ENCODE measurements at regions not wholly inside any gene's neighbourhood (a gene's known extent, or its start where the extent isn't known, plus 50 kb on each side); places are given as distances from the start of the nearest gene placed in this dataset.

DNA sequence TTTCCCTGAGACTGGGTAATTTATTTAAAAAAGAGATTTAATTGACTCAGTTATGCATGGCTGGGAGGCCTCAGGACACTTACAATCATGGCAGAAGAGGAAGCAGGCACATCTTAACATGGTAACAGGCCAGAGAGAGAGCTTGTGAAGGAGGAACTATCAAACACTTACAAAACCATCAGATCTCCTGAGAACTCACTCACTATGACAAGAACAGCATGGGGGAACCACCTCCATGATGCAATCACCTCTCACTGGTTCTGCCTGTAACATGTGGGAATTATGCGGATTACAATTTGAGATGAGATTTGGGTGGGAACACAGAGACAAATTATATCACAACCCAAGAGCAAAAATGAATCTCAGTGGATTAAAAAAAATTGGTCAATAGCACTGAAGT is 416.0 kb upstream of the TMCO5A start:
- POLR2A ChIA-PET (ENCODE audit: low non-redundant PET) = no interaction called here
- no peak for DNase-seq (ENCODE audit: low spot score)
- TF ChIP-seq, protein P1, sequence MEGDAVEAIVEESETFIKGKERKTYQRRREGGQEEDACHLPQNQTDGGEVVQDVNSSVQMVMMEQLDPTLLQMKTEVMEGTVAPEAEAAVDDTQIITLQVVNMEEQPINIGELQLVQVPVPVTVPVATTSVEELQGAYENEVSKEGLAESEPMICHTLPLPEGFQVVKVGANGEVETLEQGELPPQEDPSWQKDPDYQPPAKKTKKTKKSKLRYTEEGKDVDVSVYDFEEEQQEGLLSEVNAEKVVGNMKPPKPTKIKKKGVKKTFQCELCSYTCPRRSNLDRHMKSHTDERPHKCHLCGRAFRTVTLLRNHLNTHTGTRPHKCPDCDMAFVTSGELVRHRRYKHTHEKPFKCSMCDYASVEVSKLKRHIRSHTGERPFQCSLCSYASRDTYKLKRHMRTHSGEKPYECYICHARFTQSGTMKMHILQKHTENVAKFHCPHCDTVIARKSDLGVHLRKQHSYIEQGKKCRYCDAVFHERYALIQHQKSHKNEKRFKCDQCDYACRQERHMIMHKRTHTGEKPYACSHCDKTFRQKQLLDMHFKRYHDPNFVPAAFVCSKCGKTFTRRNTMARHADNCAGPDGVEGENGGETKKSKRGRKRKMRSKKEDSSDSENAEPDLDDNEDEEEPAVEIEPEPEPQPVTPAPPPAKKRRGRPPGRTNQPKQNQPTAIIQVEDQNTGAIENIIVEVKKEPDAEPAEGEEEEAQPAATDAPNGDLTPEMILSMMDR (conservative IDR thresholded peaks at IDR 0.05; ENCODE audit: low read depth) = no peak
- no peak overlapping the region for H3K27ac ChIP-seq
- CTCF ChIA-PET = no interaction called here

DNA sequence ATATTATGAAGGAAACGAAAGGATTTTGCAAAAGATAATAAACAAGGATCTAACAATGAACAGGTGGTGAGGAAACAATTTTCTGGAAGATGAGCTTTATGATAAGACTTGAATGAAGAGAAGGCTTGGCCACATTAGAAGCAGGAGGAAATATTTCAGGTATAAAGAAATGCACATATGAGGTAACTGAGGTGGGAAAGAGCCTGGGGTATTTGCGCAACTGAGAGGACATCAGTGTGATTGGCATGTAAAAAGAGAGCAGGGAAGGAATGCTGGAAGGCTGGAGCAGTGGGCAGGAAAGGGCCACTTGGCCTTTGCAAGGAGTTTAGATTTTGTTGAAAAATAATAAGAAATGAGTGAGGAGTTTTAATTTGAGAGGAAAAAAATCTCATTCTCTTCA is 414.4 kb upstream of the TMCO5A start:
- TF ChIP-seq, protein P1 (conservative IDR thresholded peaks at IDR 0.05; ENCODE audit: low read depth) = no peak
- no peak overlapping the region for H3K27ac ChIP-seq
- ChIA-PET POLR2A (ENCODE audit: low non-redundant PET) (no interaction called here), CTCF (no interaction called here)
- no peak for DNase-seq (ENCODE audit: low spot score)

DNA sequence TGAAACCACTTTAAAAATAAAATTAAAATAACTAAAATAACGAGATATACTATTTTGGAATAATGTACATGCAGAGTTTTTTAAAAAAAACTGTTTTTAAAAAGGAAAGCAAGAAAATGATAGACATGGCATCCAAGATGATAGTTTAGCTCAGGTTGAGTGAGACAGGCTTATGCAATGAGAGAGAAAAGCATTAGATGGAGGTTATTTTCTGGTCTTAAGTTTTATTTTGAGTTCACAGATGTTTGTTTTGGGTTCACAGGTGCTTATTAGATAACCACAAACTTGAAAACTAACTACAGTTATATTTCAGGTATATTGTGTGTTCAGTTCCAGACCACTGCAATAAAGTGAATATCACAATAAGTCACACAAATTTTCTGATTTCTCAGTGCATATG is 413.6 kb upstream of the TMCO5A start:
- CTCF ChIA-PET = no interaction called here

DNA sequence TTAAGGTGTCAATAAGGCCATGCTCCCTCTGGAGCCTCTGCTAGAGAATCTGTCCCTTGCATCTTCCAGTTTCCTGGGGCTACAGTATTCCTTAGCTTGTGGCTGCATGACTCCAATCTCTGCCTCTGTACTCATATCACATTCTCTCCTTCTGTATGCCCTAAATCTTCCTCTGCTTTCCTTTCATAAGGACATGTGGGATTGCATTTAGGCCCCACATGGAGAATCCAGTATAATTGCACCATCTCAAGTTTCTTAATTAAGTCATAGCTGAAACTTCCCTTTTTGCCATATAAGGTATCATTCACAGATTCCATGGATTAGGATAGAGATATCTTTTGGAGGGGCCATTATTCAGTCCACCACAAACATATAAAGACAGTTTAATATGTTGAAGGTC is 409.8 kb upstream of the TMCO5A start:
- no peak for DNase-seq (ENCODE audit: low spot score)
- H3K27ac ChIP-seq = no peak overlapping the region
- ChIA-PET POLR2A (ENCODE audit: low non-redundant PET) (no interaction called here), CTCF (interaction anchor here (0.6 kb wide), 1 partner anchor 156 kb away, joined by 6 read pairs; no protein-coding TSS in a partner anchor)
- TF ChIP-seq, protein P1 (conservative IDR thresholded peaks at IDR 0.05; ENCODE audit: low read depth) = no peak

More for the DNA sequence above, 413.6 kb upstream of the TMCO5A start:
- POLR2A ChIA-PET (ENCODE audit: low non-redundant PET) = interaction anchor here (0.6 kb wide), 1 partner anchor 318 kb away, joined by 3 read pairs; no protein-coding TSS in a partner anchor
- no peak overlapping the region for H3K27ac ChIP-seq
- TF ChIP-seq, protein P1 (conservative IDR thresholded peaks at IDR 0.05; ENCODE audit: low read depth) = no peak
- no peak for DNase-seq (ENCODE audit: low spot score)

DNA sequence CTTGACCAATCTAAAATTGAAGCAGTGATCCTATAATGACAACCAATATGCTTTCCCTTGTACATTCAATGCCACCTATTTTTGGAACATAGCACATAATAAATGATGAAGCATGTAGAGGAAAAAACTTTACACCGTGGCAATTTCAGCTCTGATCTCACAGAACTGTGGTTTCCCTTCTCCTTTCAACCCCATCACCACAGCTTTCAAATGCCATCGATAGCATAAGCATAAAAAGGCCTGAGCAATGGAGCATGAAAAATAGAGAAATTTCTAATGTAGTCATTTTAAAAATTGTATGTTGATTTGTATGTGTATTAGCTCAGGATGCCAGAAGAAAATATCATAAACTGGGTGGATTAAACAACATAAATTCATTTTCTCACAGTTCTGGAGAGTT is 406.0 kb upstream of the TMCO5A start:
- DNase-seq (ENCODE audit: low spot score) = no peak
- no peak overlapping the region for H3K27ac ChIP-seq
- CTCF ChIA-PET = interaction anchor here (1.0 kb wide), 1 partner anchor 352 kb away, joined by 3 read pairs; no protein-coding TSS in a partner anchor
- POLR2A ChIA-PET (ENCODE audit: low non-redundant PET) = no interaction called here
- TF ChIP-seq, protein P1 (conservative IDR thresholded peaks at IDR 0.05; ENCODE audit: low read depth) = no peak

DNA sequence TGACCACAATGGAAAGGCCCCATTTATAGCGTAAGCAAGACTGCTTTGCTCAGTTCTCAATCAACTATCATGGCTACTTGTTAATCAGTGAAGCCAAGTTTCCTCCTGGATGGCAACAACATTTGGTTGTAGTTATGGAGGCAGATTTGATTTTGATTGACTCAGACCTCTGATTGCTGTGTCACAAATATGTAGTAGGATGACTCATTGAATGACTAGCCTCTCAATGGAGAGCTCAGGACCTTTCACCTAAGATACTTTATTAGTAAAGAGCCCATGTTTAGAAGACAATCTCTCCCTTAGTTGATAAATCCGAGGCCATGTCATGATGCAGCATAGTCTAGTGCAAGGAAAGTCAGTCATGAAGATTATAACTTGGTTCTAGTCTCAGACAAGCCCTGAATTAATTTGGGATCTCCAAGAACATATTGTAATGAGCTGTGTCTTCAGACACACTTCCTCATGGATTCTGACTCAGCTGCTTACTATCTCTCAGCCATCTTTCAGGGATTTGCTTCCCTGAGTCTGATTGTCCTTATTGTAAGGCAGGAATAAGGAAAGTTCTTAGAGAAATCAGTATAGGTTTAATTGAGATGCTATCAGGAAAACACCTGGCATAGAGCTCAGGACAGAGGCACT is 397.4 kb upstream of the TMCO5A start:
- no peak overlapping the region for H3K27ac ChIP-seq
- TF ChIP-seq, protein P1 (conservative IDR thresholded peaks at IDR 0.05; ENCODE audit: low read depth) = no peak
- POLR2A ChIA-PET (ENCODE audit: low non-redundant PET) = no interaction called here
- DNase-seq (ENCODE audit: low spot score) = no peak
- CTCF ChIA-PET = no interaction called here
